K562 (cell line): ENCODE measurements at regions not wholly inside any gene's neighbourhood (a gene's known extent, or its start where the extent isn't known, plus 50 kb on each side); places are given as distances from the start of the nearest gene placed in this dataset.

Experiments used
- ATAC-seq: fragments of 200-7000 bp; cut with Tn5 transposase; 3 replicates; pipeline ENCODE4 v1.9.1; 2020; ENCODE audit warnings: moderate library complexity
- BruUV-seq: library from RNA; stranded (reverse); fragments of 400-500 nt; replicated peaks from 2 replicates; lab custom pipeline; 2021; lab: Mats Ljungman, UMichigan
- CTCF ChIA-PET: fragments of 300-600 bp; formaldehyde crosslinking; extraction: SDS; loops from one replicate; lab custom pipeline; 2021; ENCODE audit warnings: low intra/inter-chr PET ratio; lab: Yijun Ruan, JAX
- POLR2A ChIA-PET: fragments of 300-600, 350-650 bp; sonication (Branson Sonifier 250); formaldehyde crosslinking; extraction: SDS; loops from one replicate; lab custom pipeline; 2021; ENCODE audit warnings: antibody characterized with exemption, inconsistent platforms; lab: Yijun Ruan, JAX
- DNase-seq, 4 experiments: peaks; one replicate each; pipeline versions ENCODE4 v3.0.0 to v3.0.0-alpha.2; 2011 to 2018; ENCODE audit warnings: low spot score in 3 of 4, mixed read lengths in 3 of 4; ENCODE audit errors: extremely low read depth in 1 of 4
- FAIRE-seq: peaks from 2 replicates; lab custom pipeline; 2011; peaks lifted over from hg19 to GRCh38; lab: Jason Lieb, UNC
- H2AFZ ChIP-seq: 2 replicates; pipeline ENCODE4 v1.6.0; 2011; ENCODE audit warnings: low read depth, low read length, control low read depth, inconsistent platforms
- H3K27ac ChIP-seq: fragments of 200-600 bp; 3 replicates; pipeline ENCODE4 v1.8.0; 2011; ENCODE audit warnings: low read depth, mild to moderate bottlenecking, control low read depth, inconsistent platforms, low read length, moderate library complexity, mixed read lengths; ENCODE audit errors: extremely low read depth
- H3K27me3 ChIP-seq, 2 experiments: fragments of 300-600 bp in 1 of 2; 2 replicates in 1 of 2; 3 replicates in 1 of 2; pipeline versions ENCODE4 v1.6.0 to v1.8.0; 2011; ENCODE audit warnings: inconsistent platforms in 2 of 2, low read length in 2 of 2, mild to moderate bottlenecking in 1 of 2, mixed read lengths in 1 of 2, moderate library complexity in 1 of 2; ENCODE audit not compliant: control insufficient read depth in 2 of 2, insufficient read depth in 2 of 2
- H3K36me3 ChIP-seq: fragments of 300-600 bp; 3 replicates; pipeline ENCODE4 v1.8.0; 2011; ENCODE audit warnings: mild to moderate bottlenecking, low read length, inconsistent platforms; ENCODE audit not compliant: control insufficient read depth, insufficient read depth
- H3K4me1 ChIP-seq, 2 experiments: fragments of 200-600 bp in 1 of 2; replicated peaks in 1 of 2; 2 replicates in 1 of 2; 3 replicates in 1 of 2; pipeline versions ENCODE4 v1.5.1 to v1.8.0; 2011; ENCODE audit warnings: inconsistent platforms in 2 of 2, low read length in 2 of 2, mild to moderate bottlenecking in 1 of 2, mixed read lengths in 1 of 2, moderate library complexity in 1 of 2; ENCODE audit not compliant: control insufficient read depth in 2 of 2, insufficient read depth in 2 of 2
- H3K4me2 ChIP-seq: 2 replicates; pipeline ENCODE4 v1.6.1; 2011; ENCODE audit warnings: low read length, control low read depth, inconsistent platforms, mixed read lengths; ENCODE audit not compliant: insufficient read depth
- H3K4me3 ChIP-seq: fragments of 200-600 bp; sonication (generic), shearing (Covaris generic); 2 replicates; pipeline ENCODE4 v1.5.1; 2016; ENCODE audit warnings: control low read depth, inconsistent platforms
- H3K79me2 ChIP-seq: fragments of 200-600 bp; 3 replicates; pipeline ENCODE4 v1.8.0; 2011; ENCODE audit warnings: low read length, inconsistent platforms; ENCODE audit not compliant: control insufficient read depth, insufficient read depth
- H3K9ac ChIP-seq, 2 experiments: 2 replicates each; pipeline versions ENCODE4 v1.6.0 to v1.6.1; 2011; ENCODE audit warnings: low read depth in 2 of 2, low read length in 2 of 2, control low read depth in 1 of 2, inconsistent platforms in 1 of 2, mild to moderate bottlenecking in 1 of 2, mixed read lengths in 1 of 2; ENCODE audit not compliant: insufficient read depth in 1 of 2
- H3K9me1 ChIP-seq: one replicate; pipeline ENCODE4 v1.6.0; 2011; ENCODE audit warnings: inconsistent platforms, mild to moderate bottlenecking, low read length, moderate library complexity; ENCODE audit not compliant: control insufficient read depth, insufficient read depth
- H3K9me3 ChIP-seq: replicated peaks from 2 replicates; pipeline ENCODE4 v1.5.1; 2011; ENCODE audit warnings: low read depth, low read length, inconsistent platforms; ENCODE audit not compliant: control insufficient read depth, insufficient read depth
- H4K20me1 ChIP-seq: replicated peaks from 2 replicates; pipeline ENCODE4 v1.6.1; 2011; ENCODE audit warnings: low read length, inconsistent platforms, mixed read lengths; ENCODE audit not compliant: control insufficient read depth, insufficient read depth
- CHAMP1 ChIP-seq: fragments of 450-650 bp; IDR thresholded peaks from 2 replicates; pipeline ENCODE4 v1.6.1; 2016; ENCODE audit warnings: mild to moderate bottlenecking
- ELK1 ChIP-seq: sonication (generic); formaldehyde crosslinking; IDR thresholded peaks from 2 replicates; pipeline ENCODE4 v1.8.1; 2022; ENCODE audit warnings: missing genetic modification reagents
- FOXJ3 ChIP-seq: sonication (generic); formaldehyde crosslinking; IDR thresholded peaks from 2 replicates; pipeline ENCODE4 v1.4.0; 2020; ENCODE audit warnings: mild to moderate bottlenecking, missing genetic modification reagents
- GABPB1 ChIP-seq: sonication (generic); formaldehyde crosslinking; IDR thresholded peaks from 2 replicates; pipeline ENCODE4 v1.8.0; 2022; ENCODE audit warnings: mild to moderate bottlenecking, missing genetic modification reagents
- HNRNPK ChIP-seq: fragments of 200-400 bp; formaldehyde crosslinking; IDR thresholded peaks from one replicate; pipeline ENCODE4 v1.6.1; 2018; ENCODE audit warnings: mild to moderate bottlenecking, low read depth, low read length; ENCODE audit not compliant: poor library complexity, severe bottlenecking
- HOMEZ ChIP-seq: fragments of 250-450 bp; sonication (Bioruptor Pico); IDR thresholded peaks from 2 replicates; pipeline ENCODE4 v1.4.0; 2020; ENCODE audit warnings: mild to moderate bottlenecking, moderate library complexity
- KAT2B ChIP-seq: IDR thresholded peaks from one replicate; pipeline ENCODE4 v1.6.1; 2012; ENCODE audit warnings: low read depth, mild to moderate bottlenecking, control low read depth, inconsistent platforms, low read length, moderate library complexity
- KLF10 ChIP-seq: fragments of 250-450 bp; sonication (Bioruptor Pico); IDR thresholded peaks from 2 replicates; pipeline ENCODE4 v1.6.1; 2021; ENCODE audit warnings: matching md5 sums
- PHB ChIP-seq: fragments of 250-450 bp; sonication (Bioruptor Pico); IDR thresholded peaks from 2 replicates; pipeline ENCODE4 v1.5.0; 2021
- SRF ChIP-seq, 2 experiments: fragments of 250-450, 450-650 bp in 1 of 2; sonication (Bioruptor Pico) in 1 of 2; sonication (generic) in 1 of 2; formaldehyde crosslinking; IDR thresholded peaks; 2 replicates each; pipeline versions ENCODE4 v1.5.0 to v1.5.1; 2020 to 2022; ENCODE audit warnings: mild to moderate bottlenecking in 1 of 2, missing genetic modification reagents in 1 of 2
- TSC22D4 ChIP-seq: fragments of 450-650 bp; IDR thresholded peaks from 2 replicates; pipeline ENCODE4 v1.6.1; 2016; ENCODE audit warnings: missing genetic modification characterization, missing biosample characterization, control low read depth
- ZKSCAN8 ChIP-seq: fragments of 200-800 bp; sonication (Bioruptor generic); IDR thresholded peaks from 2 replicates; pipeline ENCODE4 v1.6.1; 2016; ENCODE audit warnings: missing genetic modification characterization, missing compliant biosample characterization
- ZNF518B ChIP-seq: fragments of 250-450 bp; sonication (Bioruptor Pico); IDR thresholded peaks from 2 replicates; pipeline ENCODE4 v1.5.0; 2021; ENCODE audit warnings: mild to moderate bottlenecking, moderate library complexity
- ZNF780A ChIP-seq: fragments of 250-450 bp; sonication (Bioruptor Pico); IDR thresholded peaks from 2 replicates; pipeline ENCODE4 v1.5.0; 2021; ENCODE audit warnings: mild to moderate bottlenecking
- WGBS: fragments of 100-300 bp; shearing (Covaris generic); methylation state at CpG from one replicate; pipeline ENCODE4 v1.1.6; 2016; ENCODE audit warnings: low coverage, mixed read lengths; ENCODE audit not compliant: insufficient coverage; ENCODE audit errors: missing lambda C conversion rate; 5-methylcytosine and 5-hydroxymethylcytosine counted together
- in situ Hi-C: fragments of 300-500 bp; cut with MboI; formaldehyde crosslinking; loops from 4 replicates; pipeline ENCODE4 v1.15.0; 2018; ENCODE audit warnings: inconsistent platforms, mixed read lengths
- intact Hi-C: fragments of 100-400 bp; cut with micrococcal nuclease; formaldehyde crosslinking; loops from 2 replicates; pipeline ENCODE4 v1.14.2; 2022

GRCh38 chr4:187258651-187259401 is 535.2 kb upstream of the FAT1 start:
- CTCF ChIA-PET, result no interaction called here
- Histone ChIP-seq H3K27me3 (no peaks in the 10 kb centered on the region), H3K4me3 (no peak overlapping the region), H3K9me3 (no peaks in the 10 kb centered on the region), H3K4me1 (no peaks in the 10 kb centered on the region), H2AFZ (no peak overlapping the region), H3K36me3 (no peaks in the 10 kb centered on the region), H4K20me1 (no peaks in the 10 kb centered on the region), H3K9me1 (no peaks in the 10 kb centered on the region), H3K79me2 (no peaks in the 10 kb centered on the region), H3K4me2 (no peak overlapping the region), H3K27ac (no peak overlapping the region), H3K9ac (no peak overlapping the region)
- DNase-seq (no peak), FAIRE-seq (no peak), ATAC-seq (no peak)
- POLR2A ChIA-PET, result no interaction called here
- BruUV-seq, result no TSS peak
- WGBS, result 4% methylated on average over 7 of the region's 7 CpGs
- intact Hi-C loops, result no loop called here
- in situ Hi-C loops, result no loop called here
- no peak for TF ChIP-seq PHB
- TF ChIP-seq TSC22D4 (tag), result no peak
- no peak for TF ChIP-seq ZNF518B (CRISPR knock-in tag)
- no peak for TF ChIP-seq KLF10 (CRISPR knock-in tag)
- no peak for TF ChIP-seq KAT2B
- TF ChIP-seq HOMEZ (CRISPR knock-in tag), result no peak
- TF ChIP-seq FOXJ3 (CRISPR knock-in tag), result no peak
- TF ChIP-seq SRF (CRISPR knock-in tag; IDR thresholded peaks at IDR 0.05), result no peak
- no peak for TF ChIP-seq GABPB1 (CRISPR knock-in tag)
- no peak for TF ChIP-seq ELK1 (CRISPR knock-in tag)
- TF ChIP-seq HNRNPK, result no peak
- no peak for TF ChIP-seq CHAMP1
- no peak for TF ChIP-seq ZKSCAN8 (CRISPR knock-in tag)
- TF ChIP-seq ZNF780A (CRISPR knock-in tag), result no peak
